Stomach (tissue), 4 donors: ENCODE measurements at regions not wholly inside any gene's neighbourhood (a gene's known extent, or its start where the extent isn't known, plus 50 kb on each side); places are given as distances from the start of the nearest gene placed in this dataset.
"Not testable (repeated sequence)": the region's sequence is repeated elsewhere in the genome, so short reads cannot be mapped to it uniquely, and the experiment has no call there.

Source experiments
- CTCF ChIP-seq, 7 experiments: fragments of 450-650 bp in 4 of 7; fragments of 200-600 bp in 3 of 7; sonication (generic) in 3 of 7; IDR thresholded peaks; one replicate each; pipeline ENCODE4 v1.5.1; 2016 to 2019; ENCODE audit warnings: antibody characterized with exemption in 7 of 7, control low read depth in 2 of 7, mild to moderate bottlenecking in 1 of 7
- POLR2A ChIP-seq, 4 donors: fragments of 450-650 bp; IDR thresholded peaks; one replicate each; pipeline ENCODE4 v1.6.1; 2016; ENCODE audit warnings: antibody characterized with exemption in 4 of 4, control low read depth in 2 of 4, mild to moderate bottlenecking in 1 of 4, moderate library complexity in 1 of 4

DNA sequence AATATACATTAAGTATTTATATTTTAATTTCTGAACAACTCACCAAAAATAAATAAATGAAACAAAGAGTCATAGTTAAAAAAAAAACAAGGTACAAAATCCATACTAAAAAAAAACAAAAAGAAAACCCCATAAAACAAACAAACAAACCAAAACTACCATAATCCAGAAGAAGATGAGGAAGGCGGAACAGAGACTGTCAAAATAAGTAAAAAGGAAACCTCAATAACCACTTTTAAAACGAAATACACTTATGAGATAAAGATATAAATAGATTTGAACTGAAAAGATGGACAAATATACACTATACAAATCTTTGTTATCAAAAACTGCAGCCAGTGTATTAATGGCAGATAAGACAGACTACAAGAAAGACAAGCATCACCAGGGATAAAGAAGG lies 98.2 kb downstream of the POTEB2 start:
- not testable (repeated sequence) for TF ChIP-seq CTCF, POLR2A (IDR thresholded peaks at IDR 0.05)
